Tibial nerve (tissue), 4 donors: ENCODE measurements at regions not wholly inside any gene's neighbourhood (a gene's known extent, or its start where the extent isn't known, plus 50 kb on each side); places are given as distances from the start of the nearest gene placed in this dataset.

Experiments used
- DNase-seq, 2 donors: peaks; one replicate each; pipeline ENCODE4 v3.0.0-alpha.2; 2019; ENCODE audit warnings: low spot score in 2 of 2
- H3K27ac ChIP-seq, 4 donors: fragments of 200-600 bp; sonication (generic) in 3 of 4; one replicate each; pipeline ENCODE4 v1.5.1; 2017 to 2019; ENCODE audit warnings: mild to moderate bottlenecking in 1 of 4
- H3K27me3 ChIP-seq, 2 donors: fragments of 200-600 bp; sonication (generic) in 1 of 2; one replicate each; pipeline versions ENCODE4 v1.5.1 to v1.6.0; 2017 to 2019
- H3K36me3 ChIP-seq, 3 donors: fragments of 200-600 bp; sonication (generic); one replicate each; pipeline ENCODE4 v1.5.1; 2018 to 2019
- H3K4me1 ChIP-seq, 4 donors: fragments of 200-600 bp; sonication (generic) in 3 of 4; one replicate each; pipeline ENCODE4 v1.5.1; 2017 to 2019
- H3K4me3 ChIP-seq, 4 donors: fragments of 200-600 bp; sonication (generic) in 3 of 4; one replicate each; pipeline ENCODE4 v1.5.1; 2017 to 2019; ENCODE audit warnings: mild to moderate bottlenecking in 1 of 4, moderate library complexity in 1 of 4
- H3K9me3 ChIP-seq, 4 donors: fragments of 200-600 bp; sonication (generic) in 3 of 4; one replicate each; pipeline ENCODE4 v1.5.1; 2017 to 2019
- EP300 ChIP-seq, 2 donors: sonication (generic); formaldehyde crosslinking; IDR thresholded peaks; one replicate each; pipeline ENCODE4 v1.6.1; 2017; ENCODE audit warnings: antibody characterized with exemption in 2 of 2, mild to moderate bottlenecking in 1 of 2
- POLR2A ChIP-seq, 2 donors: fragments of 450-650 bp; IDR thresholded peaks; one replicate each; pipeline ENCODE4 v1.6.1; 2017; ENCODE audit warnings: antibody characterized with exemption in 2 of 2, mild to moderate bottlenecking in 2 of 2, moderate library complexity in 2 of 2
- WGBS, 2 donors: methylation state at CpG; one replicate each; pipeline ENCODE4 v1.1.5; 2018; 5-methylcytosine and 5-hydroxymethylcytosine counted together
- TF ChIP-seq, protein P1 (sequence below), 5 experiments: fragments of 200-600 bp in 3 of 5; fragments of 450-650 bp in 2 of 5; sonication (generic) in 3 of 5; IDR thresholded peaks; one replicate each; pipeline ENCODE4 v1.5.1; 2016 to 2019; ENCODE audit warnings: antibody characterized with exemption in 5 of 5, mild to moderate bottlenecking in 3 of 5, moderate library complexity in 2 of 5

DNA sequence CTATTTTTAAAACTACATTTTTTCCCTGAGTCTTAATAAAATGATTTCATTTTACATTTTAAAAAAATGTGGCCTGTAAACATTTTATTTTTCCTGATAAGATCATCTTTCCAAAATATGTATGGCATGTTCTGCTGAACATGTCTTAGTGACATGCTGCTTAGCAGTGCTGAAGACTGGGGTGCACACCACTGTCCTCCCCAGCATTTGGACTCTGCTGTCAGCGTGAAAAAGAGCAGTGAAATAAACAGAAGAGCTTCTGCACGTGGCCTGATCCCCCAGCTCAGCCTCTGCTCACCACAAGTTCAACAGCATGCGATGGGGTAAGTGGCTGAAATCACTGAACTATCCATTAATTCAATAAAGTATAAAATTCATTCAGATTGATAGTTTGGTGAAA lies 81.6 kb upstream of the ZNF521 start:
- DNase-seq: no peak
- Histone ChIP-seq H3K36me3 (no peaks in the 10 kb centered on the region), H3K27me3 (no peaks in the 10 kb centered on the region), H3K9me3 (no peaks in the 10 kb centered on the region), H3K4me3 (no peak overlapping the region), H3K27ac (no peak overlapping the region), H3K4me1 (no peaks in the 10 kb centered on the region)
- 72 to 79% methylated on average over 3 of the region's 3 CpGs for WGBS, 2 donors
- TF ChIP-seq EP300 (IDR thresholded peaks at IDR 0.05): no peak
- no peak for TF ChIP-seq POLR2A (IDR thresholded peaks at IDR 0.05)
- TF ChIP-seq, protein P1, sequence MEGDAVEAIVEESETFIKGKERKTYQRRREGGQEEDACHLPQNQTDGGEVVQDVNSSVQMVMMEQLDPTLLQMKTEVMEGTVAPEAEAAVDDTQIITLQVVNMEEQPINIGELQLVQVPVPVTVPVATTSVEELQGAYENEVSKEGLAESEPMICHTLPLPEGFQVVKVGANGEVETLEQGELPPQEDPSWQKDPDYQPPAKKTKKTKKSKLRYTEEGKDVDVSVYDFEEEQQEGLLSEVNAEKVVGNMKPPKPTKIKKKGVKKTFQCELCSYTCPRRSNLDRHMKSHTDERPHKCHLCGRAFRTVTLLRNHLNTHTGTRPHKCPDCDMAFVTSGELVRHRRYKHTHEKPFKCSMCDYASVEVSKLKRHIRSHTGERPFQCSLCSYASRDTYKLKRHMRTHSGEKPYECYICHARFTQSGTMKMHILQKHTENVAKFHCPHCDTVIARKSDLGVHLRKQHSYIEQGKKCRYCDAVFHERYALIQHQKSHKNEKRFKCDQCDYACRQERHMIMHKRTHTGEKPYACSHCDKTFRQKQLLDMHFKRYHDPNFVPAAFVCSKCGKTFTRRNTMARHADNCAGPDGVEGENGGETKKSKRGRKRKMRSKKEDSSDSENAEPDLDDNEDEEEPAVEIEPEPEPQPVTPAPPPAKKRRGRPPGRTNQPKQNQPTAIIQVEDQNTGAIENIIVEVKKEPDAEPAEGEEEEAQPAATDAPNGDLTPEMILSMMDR (IDR thresholded peaks at IDR 0.05): no peak

DNA sequence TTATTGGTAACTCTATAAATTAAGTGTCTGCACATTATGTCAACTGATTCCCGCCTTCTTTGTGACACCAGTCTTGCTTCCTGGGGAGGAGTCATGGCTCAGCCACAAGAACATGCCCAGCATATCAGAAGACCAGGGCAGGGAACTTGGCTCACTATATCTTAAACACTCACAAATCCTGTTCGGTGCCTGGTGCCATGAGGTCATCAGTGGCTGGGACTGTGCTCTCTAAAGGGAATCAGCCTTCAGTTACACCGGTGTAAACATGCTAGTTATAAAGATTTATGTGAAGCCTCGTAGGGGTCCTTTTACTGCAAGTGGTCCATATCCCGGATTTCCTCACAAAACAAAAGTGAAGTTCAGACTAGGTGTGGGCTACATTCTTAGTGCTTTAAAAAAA lies 73.1 kb upstream of the ZNF521 start:
- H3K4me3 ChIP-seq: no peak overlapping the region
- H3K4me1 ChIP-seq: no peaks in the 10 kb centered on the region
- peaks cover 0 to 10% (median 0%) of the 10 kb centered on the region in 4 donors for H3K9me3 ChIP-seq
- TF ChIP-seq POLR2A (IDR thresholded peaks at IDR 0.05): no peak
- TF ChIP-seq, protein P1 (IDR thresholded peaks at IDR 0.05): no peak
- TF ChIP-seq EP300 (IDR thresholded peaks at IDR 0.05): no peak
- H3K27me3 ChIP-seq: no peaks in the 10 kb centered on the region
- no peak overlapping the region for H3K27ac ChIP-seq
- 38 to 44% methylated on average over 5 of the region's 5 CpGs for whole genome bisulfite sequencing, 2 donors
- no peak for DNase-seq
- no peaks in the 10 kb centered on the region for H3K36me3 ChIP-seq

DNA sequence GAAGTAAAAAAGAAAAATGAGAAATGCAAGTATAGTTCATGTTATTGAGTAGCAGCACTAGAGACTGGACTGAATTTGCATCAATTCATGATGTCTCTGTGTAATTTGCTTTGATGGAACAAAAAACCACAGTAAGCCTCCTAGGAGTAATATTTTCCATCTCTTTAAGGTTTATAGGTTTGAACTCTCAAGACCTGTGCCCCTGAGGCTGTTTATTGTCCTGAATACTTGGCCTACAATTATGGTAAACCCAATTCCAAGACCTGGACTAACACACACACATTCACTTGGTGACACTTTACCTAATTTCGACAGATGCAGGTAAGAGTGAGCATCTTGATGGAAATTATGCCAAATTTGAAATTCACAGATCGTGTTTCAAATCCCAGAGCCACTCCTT lies 71.8 kb upstream of the ZNF521 start:
- DNase-seq: no peak
- Histone ChIP-seq H3K4me3 (no peak overlapping the region), H3K27ac (no peak overlapping the region), H3K27me3 (no peaks in the 10 kb centered on the region), H3K9me3 (peaks cover 0 to 10% (median 0%) of the 10 kb centered on the region in 4 donors), H3K36me3 (no peaks in the 10 kb centered on the region), H3K4me1 (no peaks in the 10 kb centered on the region)
- 78 to 87% methylated on average over 2 of the region's 2 CpGs for WGBS, 2 donors
- TF ChIP-seq, protein P1 (IDR thresholded peaks at IDR 0.05): no peak
- TF ChIP-seq POLR2A (IDR thresholded peaks at IDR 0.05) (no peak), EP300 (IDR thresholded peaks at IDR 0.05) (no peak)

DNA sequence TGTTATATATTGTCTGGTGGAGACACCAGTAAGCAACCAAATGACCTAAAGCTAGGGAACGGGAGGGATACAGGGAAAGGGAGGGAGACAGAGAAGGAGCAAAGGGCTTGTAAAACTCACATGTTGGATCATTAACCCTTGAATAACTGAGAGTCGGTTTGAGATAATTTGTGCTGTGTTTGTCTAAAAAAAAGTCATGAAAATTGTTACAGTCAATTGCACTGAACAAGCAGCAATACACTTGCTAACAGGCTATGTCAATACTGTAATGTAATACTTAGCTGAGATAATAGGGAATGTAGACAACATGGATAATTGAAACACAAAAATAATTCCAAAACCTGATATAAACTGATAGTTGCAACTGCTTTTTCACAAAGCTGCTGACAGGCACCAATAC lies 71.3 kb upstream of the ZNF521 start:
- Histone ChIP-seq H3K36me3 (no peaks in the 10 kb centered on the region), H3K27me3 (no peaks in the 10 kb centered on the region), H3K27ac (no peak overlapping the region), H3K9me3 (peaks cover 0 to 10% (median 0%) of the 10 kb centered on the region in 4 donors), H3K4me3 (no peak overlapping the region), H3K4me1 (no peaks in the 10 kb centered on the region)
- 41 to 44% methylated on average over 2 of the region's 2 CpGs for WGBS, 2 donors
- DNase-seq: no peak
- TF ChIP-seq EP300 (IDR thresholded peaks at IDR 0.05) (no peak), POLR2A (IDR thresholded peaks at IDR 0.05) (no peak)
- TF ChIP-seq, protein P1 (IDR thresholded peaks at IDR 0.05): no peak

DNA sequence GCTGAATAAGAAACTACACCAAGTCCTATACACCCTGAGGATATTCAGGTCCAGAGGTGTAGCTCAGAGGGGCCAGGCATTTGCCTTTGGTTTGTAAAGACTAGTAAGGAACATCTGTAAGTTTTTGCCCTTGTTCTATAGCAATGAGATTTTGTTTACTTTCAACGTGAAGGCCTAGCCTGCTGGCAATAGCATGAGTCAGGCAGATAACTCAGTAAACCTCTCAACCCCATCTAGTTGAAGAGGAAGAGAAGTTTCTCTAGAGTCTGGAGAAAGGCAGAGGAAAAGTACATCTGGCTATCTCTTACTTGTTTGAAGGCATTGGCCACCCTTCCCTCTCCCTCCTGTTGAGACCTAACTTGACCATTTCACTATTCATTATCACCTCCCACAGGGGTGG lies 70.3 kb upstream of the ZNF521 start:
- no peak for DNase-seq
- peaks cover 0 to 8% (median 0%) of the 10 kb centered on the region in 4 donors for H3K9me3 ChIP-seq
- no peaks in the 10 kb centered on the region for H3K4me1 ChIP-seq
- H3K4me3 ChIP-seq: no peak overlapping the region
- TF ChIP-seq EP300 (IDR thresholded peaks at IDR 0.05): no peak
- TF ChIP-seq POLR2A (IDR thresholded peaks at IDR 0.05): no peak
- TF ChIP-seq, protein P1 (IDR thresholded peaks at IDR 0.05): no peak
- H3K36me3 ChIP-seq: no peaks in the 10 kb centered on the region
- H3K27ac ChIP-seq: no peak overlapping the region
- no peaks in the 10 kb centered on the region for H3K27me3 ChIP-seq
- 72 to 80% methylated on average over 1 of the region's 1 CpG for WGBS, 2 donors
